Activated CD8-positive, alpha-beta memory T cell treated with anti-CD3 and anti-CD28 coated beads for 36 hours (primary cell): ENCODE measurements at regions not wholly inside any gene's neighbourhood (a gene's known extent, or its start where the extent isn't known, plus 50 kb on each side); places are given as distances from the start of the nearest gene placed in this dataset.

Experiments used
- CTCF ChIA-PET: fragments of 350-600 bp; sonication (Branson Sonifier 250); formaldehyde crosslinking; loops from one replicate; lab custom pipeline; 2021; ENCODE audit warnings: antibody characterized with exemption; lab: Charles Lee
- POLR2A ChIA-PET: fragments of 350-600 bp; sonication (Branson Sonifier 250); formaldehyde crosslinking; loops from one replicate; lab custom pipeline; 2021; ENCODE audit warnings: antibody characterized with exemption; lab: Charles Lee

DNA sequence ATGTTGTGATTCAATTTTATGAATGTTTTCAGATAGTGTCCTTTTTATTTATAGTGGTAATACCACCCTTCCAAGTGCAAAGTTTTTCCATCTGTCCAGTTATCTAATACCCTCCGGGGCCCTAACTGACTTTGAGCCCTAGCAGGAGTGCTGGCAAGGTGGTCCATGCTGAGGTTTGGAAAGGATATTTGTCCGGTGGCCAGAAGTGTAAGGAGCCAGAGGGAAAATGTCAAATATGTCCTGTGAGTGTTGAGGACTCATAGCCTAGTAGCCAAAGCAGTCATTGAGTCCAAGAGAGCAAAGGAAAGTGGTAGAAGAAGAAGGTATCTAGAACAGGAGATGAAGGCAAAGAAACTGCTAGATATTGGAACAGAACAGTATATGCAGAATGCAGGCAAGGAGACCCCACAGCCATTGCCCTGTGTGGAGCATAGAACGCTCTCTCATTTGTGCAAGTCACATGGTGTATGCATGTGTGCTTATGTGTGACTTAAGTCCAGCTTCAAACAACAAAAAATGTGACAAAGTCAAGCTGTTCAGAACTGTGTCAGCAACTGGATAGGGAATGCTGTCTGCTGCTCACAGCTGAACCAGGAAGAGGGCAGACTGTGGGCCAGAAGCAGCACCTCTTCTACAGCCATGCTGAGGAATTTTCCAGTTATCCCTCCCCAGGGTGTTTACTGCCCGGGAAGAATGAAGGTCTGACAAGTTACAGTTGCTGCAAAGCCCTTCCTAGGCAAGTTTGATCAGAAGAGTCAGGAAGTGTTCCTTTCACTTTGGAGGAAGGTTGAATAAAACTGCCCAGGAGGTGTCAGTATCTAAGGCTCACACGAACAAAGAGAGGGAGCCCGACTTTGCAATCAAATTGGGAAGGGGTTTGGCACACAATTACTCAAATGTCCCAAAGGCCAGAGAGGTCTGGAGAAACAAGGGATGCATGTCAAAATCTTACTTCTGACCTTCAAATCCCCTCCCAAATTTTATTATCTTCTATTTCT lies 463.3 kb upstream of the DMAC1 start:
- CTCF ChIA-PET: interaction anchor here (0.5 kb wide), 1 partner anchor 1002 kb away, joined by 3 read pairs; no protein-coding TSS in a partner anchor
- POLR2A ChIA-PET: no interaction called here

DNA sequence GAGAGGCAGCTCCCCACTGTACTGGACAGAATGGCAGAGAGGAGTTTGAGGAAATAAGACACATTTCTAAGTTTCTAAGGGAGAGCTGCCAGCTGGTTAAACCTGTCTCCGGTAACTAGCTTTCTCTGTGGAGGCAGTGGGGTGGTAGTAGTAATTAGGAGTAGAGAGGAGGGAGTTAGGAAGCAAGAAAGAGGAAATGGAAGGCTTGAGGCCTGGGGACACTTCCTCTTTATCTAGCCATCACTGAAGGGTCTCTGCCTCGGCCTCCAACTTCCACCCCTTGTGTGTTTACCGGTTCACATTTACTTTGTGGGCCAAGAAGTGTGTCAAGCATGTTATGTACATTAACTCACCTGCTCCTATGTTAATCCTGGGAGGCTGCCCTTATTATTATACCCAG lies 462.2 kb upstream of the DMAC1 start:
- POLR2A ChIA-PET: no interaction called here

DNA sequence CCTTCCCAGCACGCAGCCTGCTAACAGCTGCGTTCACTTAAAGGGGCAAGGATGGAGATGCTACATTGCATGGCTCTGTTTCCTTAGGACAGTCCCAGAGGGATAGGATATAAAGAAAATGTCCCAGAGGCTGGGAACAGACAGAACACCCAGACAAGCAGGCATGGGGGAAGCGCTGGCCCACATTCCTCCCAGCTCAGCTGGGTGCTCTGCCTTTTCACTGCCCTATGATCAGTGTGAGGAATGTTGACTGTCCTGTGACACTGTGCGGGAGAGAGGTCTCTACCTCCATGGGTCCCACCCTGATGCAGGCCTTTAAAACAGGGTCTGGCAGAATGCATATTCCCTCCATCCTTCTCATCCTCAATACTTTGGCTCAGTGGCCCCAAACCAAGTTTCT lies 459.4 kb upstream of the DMAC1 start:
- ChIA-PET CTCF (no interaction called here), POLR2A (no interaction called here)

More for the DNA sequence above, 462.2 kb upstream of the DMAC1 start:
- CTCF ChIA-PET: no interaction called here

DNA sequence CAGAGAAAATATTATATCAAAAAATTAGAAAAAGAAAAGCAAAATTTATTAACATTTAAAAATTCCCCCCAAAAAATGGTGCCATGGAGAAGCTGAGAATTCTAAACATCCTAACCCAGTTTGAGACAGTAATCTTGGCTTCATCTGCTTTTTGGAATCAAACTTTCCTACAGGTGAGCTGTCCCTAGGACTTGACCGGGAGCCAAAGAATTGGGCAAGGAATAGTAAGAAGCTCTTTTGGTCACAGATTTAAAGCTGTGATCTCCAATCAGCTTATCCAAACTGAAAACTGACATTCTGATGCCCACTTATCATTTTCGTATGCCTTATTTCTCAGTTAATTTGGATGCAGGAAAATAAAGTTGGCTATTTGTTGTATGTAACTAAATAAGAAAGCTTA lies 457.3 kb upstream of the DMAC1 start:
- ChIA-PET POLR2A (no interaction called here), CTCF (no interaction called here)

DNA sequence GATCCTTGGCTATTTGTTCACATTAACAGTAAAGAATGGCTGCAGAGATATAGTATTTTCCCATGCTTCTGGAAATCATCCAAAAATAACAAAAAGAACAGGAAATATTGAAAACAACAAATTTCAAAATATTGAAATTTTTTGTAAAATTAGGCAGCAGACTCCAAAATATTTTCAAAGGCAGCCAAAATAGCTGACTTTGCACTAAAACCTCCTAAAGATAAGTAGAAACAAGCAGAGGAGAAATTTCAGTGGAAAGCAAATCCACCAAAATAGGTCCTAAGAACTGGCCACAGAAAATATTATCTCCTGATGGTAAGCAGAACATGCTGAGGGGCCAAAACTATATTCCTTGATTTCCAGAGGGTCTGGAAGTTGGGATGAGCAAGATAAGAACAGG lies 456.3 kb upstream of the DMAC1 start:
- POLR2A ChIA-PET: no interaction called here

DNA sequence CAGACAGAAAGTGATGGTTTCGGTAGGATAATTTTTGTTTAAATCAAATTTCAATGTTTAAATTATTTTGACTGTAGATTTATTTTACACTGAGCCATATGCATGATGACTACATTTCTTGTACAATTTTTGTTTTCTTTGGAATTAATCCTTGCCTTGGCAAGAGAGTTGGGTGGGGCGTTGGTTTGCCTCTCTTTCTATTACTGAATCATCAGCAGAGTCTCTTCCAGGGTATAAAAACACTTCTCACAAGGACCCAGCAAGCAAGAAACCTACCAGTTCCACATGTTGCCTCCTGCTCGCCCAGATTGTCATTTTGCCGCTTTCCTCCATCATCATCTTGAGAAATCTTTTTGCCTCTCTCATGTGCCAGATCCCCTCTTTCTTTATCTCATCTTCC lies 455.0 kb upstream of the DMAC1 start:
- POLR2A ChIA-PET: no interaction called here
- CTCF ChIA-PET: no interaction called here

More for the DNA sequence above, 456.3 kb upstream of the DMAC1 start:
- CTCF ChIA-PET: interaction anchor here (0.7 kb wide), 1 partner anchor 33 kb away, joined by 3 read pairs; no protein-coding TSS in a partner anchor

DNA sequence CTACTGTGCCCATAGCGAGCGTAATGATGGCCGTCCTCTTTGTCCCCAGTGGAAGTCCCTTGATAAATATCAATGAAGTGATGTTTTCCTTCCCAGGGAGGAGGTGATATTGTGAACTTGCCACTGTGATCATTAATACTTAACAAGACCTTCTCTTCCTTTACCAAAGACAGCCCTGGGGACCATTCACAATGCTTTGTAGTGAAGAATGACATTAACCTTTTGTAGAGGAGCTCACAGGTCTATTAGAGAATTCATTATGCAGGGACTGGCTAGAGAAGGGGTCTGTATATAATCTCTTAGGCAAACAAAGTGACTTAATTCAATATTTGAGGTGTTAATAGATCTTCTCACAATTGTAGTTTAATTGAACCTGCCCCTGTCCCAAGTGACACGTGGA lies 452.9 kb upstream of the DMAC1 start:
- POLR2A ChIA-PET: no interaction called here
- CTCF ChIA-PET: no interaction called here

DNA sequence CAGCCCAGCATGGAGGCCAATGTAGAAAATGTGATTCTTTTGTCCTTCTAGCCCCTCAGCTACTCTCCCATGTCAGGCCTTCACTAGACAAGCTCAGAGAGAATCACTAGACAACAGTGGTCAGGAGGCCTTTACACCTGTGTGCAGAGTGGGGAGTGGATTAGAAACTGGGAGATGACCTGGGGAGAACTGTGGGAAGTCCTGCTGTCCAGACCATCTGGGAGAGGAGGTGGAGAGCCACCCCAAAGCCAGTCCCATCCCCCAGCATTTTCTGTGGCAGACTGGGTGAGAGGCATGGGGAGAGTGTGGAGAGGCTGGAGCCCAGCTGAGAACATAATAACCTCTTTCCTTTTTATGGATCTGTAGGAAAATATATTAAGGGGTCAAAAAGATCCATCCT lies 452.0 kb upstream of the DMAC1 start:
- CTCF ChIA-PET: no interaction called here

DNA sequence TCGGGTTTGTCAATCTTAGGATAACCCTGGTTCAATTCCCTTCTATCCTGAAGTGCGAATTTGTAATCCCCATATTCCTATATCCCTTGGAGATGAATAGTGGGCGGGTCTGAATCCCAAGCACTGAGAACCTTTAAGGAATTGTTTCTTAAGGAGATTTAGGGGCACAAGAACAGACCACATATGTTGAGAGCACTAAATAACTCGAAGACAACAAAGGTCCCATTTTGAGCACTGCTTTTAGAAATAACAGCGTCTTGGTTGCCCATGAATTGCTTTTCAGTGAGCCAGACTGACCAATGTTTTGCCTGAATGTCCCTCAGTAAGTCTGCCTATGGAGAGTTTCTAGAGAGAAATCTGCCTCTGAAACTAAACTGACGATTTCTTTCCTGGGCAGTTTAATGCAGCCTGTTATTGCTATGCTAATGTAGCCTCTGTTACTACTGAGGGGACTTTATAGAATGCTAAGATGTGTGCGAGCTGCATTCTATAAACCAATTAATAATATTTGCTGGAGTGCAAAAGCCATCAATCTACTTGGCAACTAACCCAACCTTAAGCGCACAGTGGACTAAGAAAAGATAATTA lies 445.0 kb upstream of the DMAC1 start:
- ChIA-PET CTCF (no interaction called here), POLR2A (no interaction called here)

More for the DNA sequence above, 452.0 kb upstream of the DMAC1 start:
- POLR2A ChIA-PET: no interaction called here

DNA sequence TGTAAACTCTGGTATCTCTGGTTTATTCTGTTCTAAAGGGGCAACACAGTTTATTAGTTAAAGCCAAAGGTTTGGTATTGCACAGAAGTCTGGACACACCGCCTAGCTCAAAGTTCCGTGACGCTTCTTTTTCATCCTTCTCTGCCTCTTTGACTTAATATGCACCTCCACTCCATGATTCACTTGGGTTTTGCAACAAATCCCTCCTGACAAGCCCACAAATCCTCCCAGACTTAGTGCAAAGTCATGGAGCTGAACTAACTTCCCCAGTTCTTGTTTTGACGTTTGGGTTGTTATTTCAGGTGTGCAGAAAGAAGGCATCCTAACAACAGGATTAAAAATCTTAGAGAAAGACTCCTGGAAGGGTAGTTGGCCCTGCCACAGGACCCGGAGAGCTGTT lies 441.6 kb upstream of the DMAC1 start:
- CTCF ChIA-PET: no interaction called here
- POLR2A ChIA-PET: no interaction called here

DNA sequence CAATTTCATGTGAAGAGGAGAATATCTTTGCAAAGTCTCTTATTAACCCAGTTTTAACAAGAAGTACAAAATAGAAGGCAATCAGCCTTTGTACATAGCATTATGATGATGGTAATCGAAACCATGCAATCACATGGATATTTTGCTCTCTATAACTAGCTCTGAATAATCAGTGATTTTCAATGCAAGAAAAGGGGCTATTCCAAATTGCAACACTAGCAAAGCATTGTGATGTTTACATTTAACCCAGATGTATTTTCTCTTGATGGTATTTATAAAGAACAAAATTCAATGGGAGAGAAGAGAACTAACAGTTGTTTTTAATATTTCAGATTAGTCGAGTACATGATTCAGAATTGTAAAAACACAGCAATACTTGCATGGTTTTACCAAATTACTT lies 437.5 kb upstream of the DMAC1 start:
- POLR2A ChIA-PET: no interaction called here
- CTCF ChIA-PET: no interaction called here

DNA sequence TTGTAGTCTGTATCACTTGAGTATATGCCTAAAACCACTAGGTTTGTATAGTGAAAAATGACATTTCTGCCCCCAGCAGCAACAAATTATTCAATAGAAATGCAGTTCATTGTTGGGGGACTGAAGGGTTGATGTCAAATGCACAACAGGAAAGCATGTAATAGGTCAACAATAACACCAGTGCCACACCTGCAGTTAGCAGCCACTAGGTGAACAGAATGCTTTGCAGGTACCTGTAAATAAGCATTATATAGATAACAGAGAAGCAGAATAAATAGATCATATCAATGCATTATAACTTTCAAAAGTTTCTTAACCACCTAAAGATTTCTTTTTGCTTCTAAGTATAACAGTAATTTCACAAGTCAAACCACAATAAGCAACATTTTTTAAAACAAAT lies 435.9 kb upstream of the DMAC1 start:
- POLR2A ChIA-PET: no interaction called here
- CTCF ChIA-PET: no interaction called here

DNA sequence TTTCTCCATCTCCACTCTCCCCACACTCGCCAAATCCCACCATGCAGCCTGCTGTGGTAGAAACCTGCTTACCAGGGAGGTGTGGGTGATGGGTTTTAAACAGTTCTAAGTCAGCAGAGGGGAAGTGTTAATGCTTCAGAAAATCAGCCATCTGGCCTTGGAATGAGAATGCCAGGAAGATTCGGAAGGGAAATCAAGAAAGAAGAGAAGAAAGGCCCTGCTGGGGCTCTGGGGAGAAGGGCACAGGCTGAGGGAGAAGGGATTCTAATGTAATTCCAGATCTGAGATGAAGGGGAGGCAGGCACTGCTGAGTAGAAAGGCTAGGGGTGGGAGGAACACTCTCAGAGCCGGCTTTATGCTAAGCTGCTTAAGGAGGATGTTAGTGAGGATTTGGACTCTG lies 434.7 kb upstream of the DMAC1 start:
- POLR2A ChIA-PET: no interaction called here
- CTCF ChIA-PET: no interaction called here

DNA sequence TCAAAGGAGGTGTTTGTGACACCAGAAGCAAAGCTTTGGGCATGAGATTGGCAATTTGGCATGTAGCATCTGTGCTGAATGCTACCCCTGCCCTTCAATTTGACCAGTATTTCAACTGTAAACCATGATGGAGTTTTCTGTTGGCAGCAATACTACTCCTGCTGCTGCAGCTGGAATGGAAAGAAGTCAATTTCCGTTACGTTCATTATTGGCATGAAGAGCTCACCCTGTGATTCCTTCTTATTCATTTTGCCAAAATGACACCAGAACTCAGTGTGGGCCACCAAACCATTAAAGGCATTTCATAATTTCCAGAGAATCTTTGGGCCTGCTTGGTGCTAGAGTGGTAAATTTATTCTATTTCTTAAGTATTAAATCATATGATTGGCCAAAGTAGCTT lies 433.1 kb upstream of the DMAC1 start:
- POLR2A ChIA-PET: no interaction called here

DNA sequence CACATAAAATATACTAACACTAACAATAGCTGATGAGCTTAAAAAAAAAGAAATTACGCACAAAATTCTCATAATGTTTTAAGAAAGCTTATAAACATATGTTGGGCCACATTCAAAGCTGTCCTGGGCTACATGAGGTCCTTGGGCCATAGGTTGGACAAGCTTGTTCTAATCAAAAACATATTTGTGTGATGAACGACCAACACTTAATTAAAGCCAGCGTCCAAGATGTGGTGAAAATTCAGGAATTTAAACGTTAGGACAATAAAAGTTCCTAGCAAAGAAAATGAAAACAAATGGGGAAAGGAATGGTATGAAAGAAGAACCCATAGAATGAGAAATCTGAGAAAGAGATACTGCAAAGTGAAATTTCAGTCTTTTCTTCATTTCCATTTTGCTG lies 429.6 kb upstream of the DMAC1 start:
- POLR2A ChIA-PET: no interaction called here
- CTCF ChIA-PET: no interaction called here

More for the DNA sequence above, 433.1 kb upstream of the DMAC1 start:
- CTCF ChIA-PET: no interaction called here

DNA sequence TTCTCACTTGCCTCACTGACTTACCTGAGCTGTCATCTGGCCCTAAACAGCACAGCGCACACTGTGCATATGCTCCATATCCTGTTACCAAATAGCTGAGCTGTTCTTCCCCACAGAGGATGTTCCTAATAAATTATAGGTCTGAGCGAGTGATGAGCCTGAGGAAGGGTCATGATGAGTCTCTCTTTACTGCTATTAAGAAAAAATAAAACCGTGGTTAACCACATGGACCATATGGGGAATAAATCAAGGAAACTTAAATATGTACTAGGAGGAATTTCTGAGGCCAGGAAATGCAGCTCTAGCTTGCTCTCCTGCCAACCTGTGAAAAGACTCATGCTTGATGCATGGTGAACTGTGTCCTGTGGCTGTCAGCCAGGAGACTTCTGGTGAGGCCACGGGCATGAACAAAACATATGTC lies 424.8 kb upstream of the DMAC1 start:
- ChIA-PET POLR2A (no interaction called here), CTCF (no interaction called here)

DNA sequence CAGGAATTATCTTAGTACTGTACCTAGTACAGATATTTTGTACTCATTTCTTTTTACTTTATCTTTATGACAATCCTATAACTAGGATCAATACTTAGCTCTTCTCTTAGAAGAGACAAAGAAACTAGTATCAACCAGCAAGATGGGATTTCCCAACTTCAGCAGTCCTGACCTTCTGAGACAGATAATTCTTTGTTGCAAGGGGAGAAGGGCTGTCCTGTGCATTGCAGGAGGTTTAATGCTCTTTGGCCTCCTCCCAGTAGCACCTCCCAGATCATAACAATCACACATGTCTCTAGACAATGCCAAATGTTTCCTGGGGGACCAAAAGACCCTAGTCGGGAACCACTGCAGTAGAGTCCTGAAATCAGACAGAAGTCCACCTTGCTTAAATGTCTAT lies 424.3 kb upstream of the DMAC1 start:
- ChIA-PET POLR2A (no interaction called here), CTCF (no interaction called here)

DNA sequence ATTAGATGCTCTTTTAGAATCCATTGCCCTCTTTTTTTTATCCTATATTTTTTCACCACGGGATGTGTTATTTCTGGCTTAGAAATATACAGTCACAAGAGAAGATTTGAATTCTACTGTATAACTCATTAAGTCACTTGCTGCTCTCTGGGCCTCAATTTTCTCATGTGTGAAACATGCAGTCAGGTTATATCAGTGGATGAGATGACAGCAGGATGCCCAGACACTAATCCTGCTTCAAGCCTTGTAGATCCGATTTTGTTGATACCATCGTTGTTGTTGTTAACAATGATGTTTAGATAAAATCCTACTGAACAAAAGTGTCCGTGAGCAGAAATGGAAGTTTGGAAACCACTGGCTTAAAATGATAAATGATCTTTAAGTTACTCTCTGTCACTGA lies 421.9 kb upstream of the DMAC1 start:
- POLR2A ChIA-PET: no interaction called here
- CTCF ChIA-PET: no interaction called here

DNA sequence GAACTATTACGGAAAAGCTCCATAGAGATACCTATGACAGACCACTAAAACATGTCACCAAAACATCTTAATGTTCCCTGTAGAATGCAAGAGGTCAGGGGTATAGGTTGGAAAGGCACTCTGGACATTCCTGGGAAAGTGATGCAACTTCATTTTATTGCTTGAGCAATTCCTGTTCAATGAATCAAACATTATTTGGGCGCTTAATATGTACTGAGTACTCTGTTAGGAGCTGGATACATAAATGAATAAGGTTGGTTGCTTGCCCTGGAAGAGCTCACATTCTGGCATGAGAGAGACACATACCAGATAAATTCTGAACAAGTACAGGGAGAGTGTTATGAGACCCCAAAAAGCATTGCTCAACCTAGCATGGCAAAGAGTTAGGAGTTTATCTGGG lies 408.9 kb upstream of the DMAC1 start:
- ChIA-PET CTCF (no interaction called here), POLR2A (no interaction called here)

DNA sequence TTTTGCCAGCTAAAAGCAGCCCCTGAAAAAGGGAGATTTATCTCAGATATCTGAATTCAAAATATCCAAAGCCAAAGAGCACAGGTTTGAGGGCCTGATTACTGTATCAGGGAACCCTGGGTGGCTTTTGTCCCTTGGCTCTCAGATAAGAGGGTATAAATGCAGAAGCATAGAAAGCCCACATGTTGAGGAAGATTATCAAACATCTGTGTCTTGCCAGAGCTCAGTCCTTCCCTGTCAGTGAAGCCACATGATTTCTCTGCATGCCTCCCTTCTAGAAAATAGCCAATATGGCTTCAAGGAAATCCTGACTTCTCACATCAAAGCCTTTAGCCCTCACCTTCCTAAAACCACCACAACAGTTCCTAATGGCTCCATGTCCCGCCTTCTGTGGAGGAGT lies 408.0 kb upstream of the DMAC1 start:
- ChIA-PET CTCF (no interaction called here), POLR2A (no interaction called here)

DNA sequence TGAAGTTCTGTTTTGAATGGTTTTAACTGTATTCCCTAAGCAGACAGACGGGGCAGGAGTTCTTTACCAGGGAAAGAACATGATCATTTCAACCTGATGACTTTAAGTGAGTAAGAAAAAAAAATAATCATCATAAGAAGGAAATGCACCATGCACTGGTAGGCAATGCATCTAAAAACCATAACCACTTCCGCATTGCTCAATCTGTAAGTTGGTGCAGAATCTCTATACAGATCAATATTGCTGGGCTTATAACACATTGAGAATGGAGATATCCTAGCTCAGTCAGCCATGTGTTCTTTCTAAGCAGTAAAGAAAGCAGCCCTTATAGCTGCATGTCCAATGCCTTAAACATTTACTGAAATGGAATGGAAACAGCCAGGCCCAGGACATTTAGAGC lies 407.1 kb upstream of the DMAC1 start:
- ChIA-PET POLR2A (no interaction called here), CTCF (no interaction called here)
